HG02973 (cell line): ENCODE measurements at regions not wholly inside any gene's neighbourhood (a gene's known extent, or its start where the extent isn't known, plus 50 kb on each side); places are given as distances from the start of the nearest gene placed in this dataset.
A peak's percentile ranks its signal among the peaks of the same experiment; 100 is the strongest.
"Not testable (repeated sequence)": the region's sequence is repeated elsewhere in the genome, so short reads cannot be mapped to it uniquely, and the experiment has no call there.

Source experiments
- ATAC-seq: cut with Tn5 transposase; IDR thresholded peaks from one replicate; pipeline ENCODE4 v1.9.1; 2021; ENCODE audit warnings: moderate library complexity; ENCODE audit not compliant: unreplicated experiment

- no peak for ATAC-seq
Measured at GRCh38 chr4:26044524-26044923, 130.5 kb downstream of the SMIM20 start.

GRCh38 chr4:26044983-26045382 lies 131.0 kb downstream of the SMIM20 start:
- no peak for ATAC-seq

GRCh38 chr4:26047795-26048194 lies 133.8 kb downstream of the SMIM20 start:
- no peak for ATAC-seq

GRCh38 chr4:26048378-26048882 lies 134.4 kb downstream of the SMIM20 start:
- ATAC-seq = no peak

GRCh38 chr4:26048950-26049349 lies 134.9 kb downstream of the SMIM20 start:
- no peak for ATAC-seq

- ATAC-seq = no peak
Measured at GRCh38 chr4:26049447-26049846, 135.4 kb downstream of the SMIM20 start.

GRCh38 chr4:26050212-26050643 lies 136.2 kb downstream of the SMIM20 start:
- no peak for ATAC-seq

GRCh38 chr4:26050671-26051070 lies 136.7 kb downstream of the SMIM20 start:
- ATAC-seq = no peak

GRCh38 chr4:26051240-26051639 lies 137.2 kb downstream of the SMIM20 start:
- no peak for ATAC-seq

GRCh38 chr4:26052663-26053541 lies 138.9 kb downstream of the SMIM20 start:
- ATAC-seq = no peak

GRCh38 chr4:26053761-26054160 lies 139.7 kb downstream of the SMIM20 start:
- ATAC-seq = no peak

GRCh38 chr4:26055855-26056254 lies 141.8 kb downstream of the SMIM20 start:
- no peak for ATAC-seq

- ATAC-seq = no peak
Measured at GRCh38 chr4:26056406-26056805, 142.4 kb downstream of the SMIM20 start.

- not testable (repeated sequence) for ATAC-seq
Measured at GRCh38 chr4:26057839-26058238, 143.8 kb downstream of the SMIM20 start.

- peak; percentile 70 for ATAC-seq
Measured at GRCh38 chr4:26058537-26058936, 144.5 kb downstream of the SMIM20 start.

GRCh38 chr4:26059391-26060154 lies 145.6 kb downstream of the SMIM20 start:
- ATAC-seq = no peak

- no peak for ATAC-seq
Measured at GRCh38 chr4:26060286-26060685, 146.3 kb downstream of the SMIM20 start.

- ATAC-seq = no peak
Measured at GRCh38 chr4:26061248-26061986, 147.4 kb downstream of the SMIM20 start.

- no peak for ATAC-seq
Measured at GRCh38 chr4:26062215-26062614, 148.2 kb downstream of the SMIM20 start.

GRCh38 chr4:26064009-26064408 lies 150.0 kb downstream of the SMIM20 start:
- ATAC-seq = not testable (repeated sequence)

GRCh38 chr4:26065833-26066232 lies 151.8 kb downstream of the SMIM20 start:
- no peak for ATAC-seq
